ENCODE measurements at regions not wholly inside any gene's neighbourhood (a gene's known extent, or its start where the extent isn't known, plus 50 kb on each side); places are given as distances from the start of the nearest gene placed in this dataset.
"Not testable (repeated sequence)": the region's sequence is repeated elsewhere in the genome, so short reads cannot be mapped to it uniquely, and the experiment has no call there.

DNA sequence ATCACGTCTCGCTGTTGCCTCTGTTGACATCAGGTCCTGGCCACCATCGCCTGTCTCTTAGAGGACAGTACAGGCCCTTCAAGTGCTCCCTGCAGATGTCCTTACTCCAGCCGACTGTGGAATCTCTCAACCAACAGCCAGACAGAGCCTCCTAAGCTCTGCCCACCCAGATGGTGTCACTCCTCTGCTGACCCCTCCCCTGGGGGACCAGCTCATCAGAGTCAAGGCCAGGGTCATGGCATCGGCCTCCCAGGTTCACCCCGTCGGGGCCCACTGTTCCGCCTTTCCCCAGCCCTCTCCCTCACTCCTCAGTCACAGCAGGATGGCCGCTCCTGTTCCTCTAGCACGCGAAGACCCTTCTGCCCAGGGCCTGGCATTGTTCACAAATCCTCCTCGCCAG, 157.3 kb upstream of the TMEM132C start:
- DNase-seq = no peak

DNA sequence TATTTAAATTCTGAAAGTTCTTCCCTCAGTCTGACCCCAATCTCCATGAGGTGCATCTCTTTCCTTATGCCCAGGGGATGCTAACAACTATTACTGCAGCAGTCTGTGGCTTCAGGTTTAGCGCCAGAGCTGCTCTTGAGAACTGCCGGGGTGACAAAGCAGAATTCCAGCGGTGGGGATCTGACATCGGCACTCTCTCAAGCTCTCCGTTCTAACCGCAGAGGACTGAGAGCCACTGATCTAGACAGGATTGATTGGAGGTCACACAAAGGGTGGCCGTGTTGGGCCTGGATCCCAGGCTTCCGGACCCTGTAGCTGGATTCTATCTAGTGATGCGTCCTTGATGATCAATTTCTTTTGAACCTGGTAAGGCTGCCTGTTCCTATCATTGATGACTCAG, 155.6 kb upstream of the TMEM132C start:
- no peak for DNase-seq

DNA sequence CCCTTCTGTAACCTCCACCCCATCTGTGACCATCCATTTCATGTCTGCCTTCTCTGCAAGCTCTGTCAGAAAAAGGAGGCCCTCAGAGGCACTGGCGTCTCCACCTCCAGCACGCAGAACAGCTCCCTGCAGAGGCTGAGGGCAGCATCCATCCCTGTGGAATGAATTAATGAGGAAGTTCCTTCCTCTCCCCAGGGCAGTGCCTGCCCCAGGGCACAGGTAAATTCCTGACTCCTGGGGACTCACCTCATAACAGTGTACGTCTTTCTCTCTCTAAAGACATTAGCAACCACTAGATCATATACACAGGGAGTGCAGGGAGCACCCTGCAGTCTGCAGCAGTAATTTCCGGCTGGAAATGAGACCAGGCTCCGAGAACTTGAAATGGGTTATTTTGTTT, 155.0 kb upstream of the TMEM132C start:
- DNase-seq = no peak

DNA sequence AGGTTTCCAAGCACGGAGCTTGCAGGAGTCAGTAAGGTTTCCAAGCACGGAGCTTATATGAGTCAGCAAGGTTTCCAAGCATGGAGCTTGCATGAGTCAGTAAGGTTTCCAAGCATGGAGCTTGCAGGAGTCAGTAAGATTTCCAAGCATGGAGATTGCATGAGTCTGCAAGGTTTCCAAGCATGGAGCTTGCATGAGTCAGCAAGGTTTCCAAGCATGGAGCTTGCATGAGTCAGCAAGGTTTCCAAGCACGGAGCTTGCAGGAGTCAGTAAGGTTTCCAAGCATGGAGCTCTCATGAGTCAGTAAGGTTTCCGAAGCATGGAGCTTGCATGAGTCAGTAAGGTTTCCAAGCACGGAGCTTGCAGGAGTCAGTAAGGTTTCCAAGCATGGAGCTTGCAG, 153.7 kb upstream of the TMEM132C start:
- DNase-seq = not testable (repeated sequence)

DNA sequence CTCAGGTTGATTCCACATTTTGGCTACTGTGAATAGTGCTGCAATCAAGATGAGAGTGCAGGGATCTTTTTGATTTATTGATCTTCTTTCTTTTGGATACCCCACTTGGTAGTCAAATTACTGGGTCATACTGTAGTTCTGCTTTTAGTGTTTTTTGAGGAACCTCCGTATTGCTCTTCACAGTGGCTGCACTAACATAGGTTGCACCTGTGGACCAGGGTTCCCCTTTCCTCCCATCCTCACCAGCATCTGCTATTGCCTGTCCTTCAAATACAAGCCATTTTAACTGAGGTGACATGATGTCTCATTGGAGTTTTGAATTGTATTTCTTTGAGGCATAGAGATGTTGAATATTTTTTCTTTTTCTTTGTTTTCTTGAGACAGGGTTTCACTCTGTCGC, 152.5 kb upstream of the TMEM132C start:
- no peak for DNase-seq

DNA sequence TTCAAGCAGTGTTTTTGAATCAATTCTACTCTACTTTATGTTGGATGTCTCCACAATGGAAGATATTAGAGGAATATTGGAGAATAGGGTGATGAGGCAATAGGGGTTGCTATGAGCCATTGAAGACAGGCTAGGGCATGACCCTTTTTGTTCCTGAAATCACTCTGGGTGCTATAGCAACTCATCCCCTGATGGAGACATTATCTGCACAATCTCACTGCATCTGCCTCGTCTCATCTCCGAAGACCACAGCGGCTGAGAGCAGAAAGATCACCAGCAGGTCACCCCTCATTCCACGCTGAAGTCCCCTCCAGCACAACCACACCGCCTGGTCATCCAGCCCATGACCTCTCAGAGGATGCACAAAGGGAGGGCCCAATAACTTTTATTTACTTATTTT, 150.4 kb upstream of the TMEM132C start:
- DNase-seq = no peak

DNA sequence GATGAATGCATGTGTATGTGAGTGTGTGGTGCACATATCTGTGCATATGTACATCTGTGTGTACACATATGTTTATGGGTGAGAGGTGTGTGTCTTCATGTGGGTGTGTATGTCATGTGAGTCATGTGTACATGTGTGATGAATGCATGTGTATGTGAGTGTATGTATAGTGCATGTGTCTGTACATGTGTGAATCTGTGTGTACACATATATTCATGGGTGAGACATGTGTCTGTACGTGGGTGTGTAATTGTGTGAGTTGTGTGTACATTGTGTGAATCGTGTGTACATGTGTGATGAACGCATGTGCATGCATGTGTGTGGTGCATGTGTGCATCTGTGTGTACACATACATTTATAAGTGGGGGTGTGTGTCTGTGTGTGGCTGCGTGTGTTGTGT, 146.9 kb upstream of the TMEM132C start:
- DNase-seq = no peak

DNA sequence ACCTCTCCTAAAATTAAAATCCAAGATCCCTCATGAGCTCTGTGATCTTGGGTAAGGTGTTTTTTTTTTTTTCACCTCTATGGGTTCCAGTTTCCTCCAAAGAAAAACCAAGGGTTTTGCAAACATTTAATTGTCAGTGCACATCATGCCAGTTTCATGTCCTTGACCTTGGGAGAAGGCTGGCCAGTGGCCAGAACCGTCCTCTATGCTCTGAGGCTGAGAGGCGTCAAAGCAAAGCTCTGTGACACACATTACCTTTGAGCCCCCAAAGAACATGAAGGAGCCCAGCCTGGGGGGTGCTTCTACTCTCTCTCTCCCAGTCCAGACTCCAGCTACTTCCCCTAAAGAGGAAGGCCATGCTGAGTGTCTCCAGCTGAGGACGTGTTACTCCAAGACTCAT, 145.5 kb upstream of the TMEM132C start:
- DNase-seq = no peak

DNA sequence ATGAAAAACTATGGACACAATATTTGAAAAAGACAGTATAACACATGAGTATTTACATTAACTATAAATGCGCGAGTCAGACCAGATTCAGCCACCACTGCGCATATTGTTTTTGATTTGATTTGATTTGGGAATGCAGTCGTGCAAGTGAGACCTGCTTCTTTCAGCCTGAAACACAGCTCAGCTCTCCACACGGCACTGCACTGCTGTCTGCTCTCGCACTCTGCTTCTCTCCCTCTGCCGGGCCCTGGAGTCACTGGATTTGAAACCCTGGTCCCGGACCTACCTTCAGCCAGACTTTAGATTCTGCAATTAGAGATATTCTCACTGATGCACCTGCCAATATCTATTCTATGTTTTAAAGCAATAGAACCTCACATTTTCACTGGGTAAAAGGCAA, 143.9 kb upstream of the TMEM132C start:
- no peak for DNase-seq

DNA sequence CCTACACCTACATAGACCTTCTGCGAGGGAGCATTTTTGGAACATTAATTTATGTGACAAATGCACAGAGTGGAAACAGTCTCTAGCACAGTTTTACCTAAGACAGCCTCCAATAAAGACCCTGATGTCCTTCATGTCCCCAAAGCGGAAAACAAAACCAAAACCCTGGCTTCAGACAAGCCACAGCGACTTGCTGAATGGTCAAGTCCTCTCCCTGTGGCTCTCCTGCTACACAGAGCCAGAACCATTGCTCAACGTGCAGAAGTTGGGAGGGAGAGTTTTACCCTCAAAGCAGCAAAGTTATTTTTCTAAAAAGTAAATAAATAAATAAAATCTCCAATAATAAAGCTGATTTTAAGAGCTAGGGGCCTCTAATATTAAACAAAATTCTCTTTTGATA, 135.0 kb upstream of the TMEM132C start:
- no peak for DNase-seq

DNA sequence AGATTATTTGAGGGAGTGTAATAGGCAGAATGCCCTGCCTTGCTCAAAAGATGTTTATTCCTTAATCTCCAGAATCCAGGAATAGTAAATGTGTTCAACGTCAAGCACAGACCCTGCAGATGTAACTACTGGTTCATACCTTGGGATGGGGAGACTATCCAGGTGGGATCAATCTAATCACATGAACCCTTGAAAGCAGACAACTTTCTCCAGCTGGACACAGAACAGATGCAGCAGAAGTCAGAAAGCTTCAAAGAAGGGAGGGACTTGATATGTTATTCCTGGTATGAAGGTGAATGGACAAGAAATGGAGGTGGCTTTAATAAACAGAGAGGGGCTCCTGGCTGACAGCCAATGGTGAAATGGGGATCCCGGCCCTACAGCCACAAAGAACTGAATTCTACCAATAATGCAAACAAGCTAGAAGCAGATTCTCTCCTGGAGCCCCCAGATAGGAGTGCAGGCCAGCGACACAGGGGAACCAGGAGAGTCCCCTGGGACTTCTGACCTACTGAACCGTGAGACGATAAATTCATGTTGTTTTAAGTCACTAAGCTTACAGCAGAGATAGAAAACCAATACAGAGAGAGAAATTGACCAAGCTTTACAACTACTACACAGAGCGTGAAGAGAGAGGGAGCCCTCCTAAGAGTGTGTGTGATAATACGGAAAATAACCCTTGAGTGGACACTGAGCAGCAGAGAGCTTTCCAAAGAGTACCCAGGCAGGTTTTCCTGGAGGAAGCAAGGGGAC, 133.5 kb upstream of the TMEM132C start:
- DNase-seq = no peak

DNA sequence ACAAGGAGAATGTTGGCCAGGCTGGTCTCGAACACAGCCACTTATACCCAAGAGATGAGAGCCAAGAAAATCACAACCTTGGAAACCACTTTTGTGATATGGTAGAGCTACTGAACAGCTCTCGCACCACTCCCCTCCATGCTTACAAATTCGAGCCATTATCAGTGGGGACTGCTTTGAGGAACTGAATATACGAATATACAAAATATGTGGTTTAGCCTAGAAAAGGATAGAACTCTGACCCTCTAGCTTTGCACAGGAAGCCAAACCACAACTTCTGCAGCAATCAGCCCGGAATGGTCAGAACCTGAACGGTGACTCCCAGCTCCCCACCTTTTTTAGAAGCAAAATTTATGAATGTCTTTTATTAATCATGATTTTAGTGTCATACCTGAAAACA, 129.8 kb upstream of the TMEM132C start:
- no peak for DNase-seq

DNA sequence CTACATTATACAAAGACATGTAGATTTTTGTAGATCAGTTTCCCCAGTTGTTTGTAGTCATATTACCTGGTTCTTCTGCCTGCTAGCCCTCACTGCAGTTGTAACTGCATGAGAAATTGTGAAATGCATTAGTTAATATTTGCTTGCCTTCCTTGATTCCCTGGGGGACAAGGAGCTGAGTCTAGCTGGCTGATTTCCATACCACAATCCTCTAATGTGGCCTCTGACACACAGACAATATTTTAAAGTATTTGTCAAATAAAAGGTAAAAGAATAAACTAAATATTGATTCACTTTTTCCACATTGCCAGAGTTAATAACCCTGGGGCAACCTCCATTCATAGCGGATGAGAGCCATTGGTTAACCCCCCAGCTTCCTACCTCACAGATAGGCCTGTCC, 128.8 kb upstream of the TMEM132C start:
- DNase-seq = no peak

DNA sequence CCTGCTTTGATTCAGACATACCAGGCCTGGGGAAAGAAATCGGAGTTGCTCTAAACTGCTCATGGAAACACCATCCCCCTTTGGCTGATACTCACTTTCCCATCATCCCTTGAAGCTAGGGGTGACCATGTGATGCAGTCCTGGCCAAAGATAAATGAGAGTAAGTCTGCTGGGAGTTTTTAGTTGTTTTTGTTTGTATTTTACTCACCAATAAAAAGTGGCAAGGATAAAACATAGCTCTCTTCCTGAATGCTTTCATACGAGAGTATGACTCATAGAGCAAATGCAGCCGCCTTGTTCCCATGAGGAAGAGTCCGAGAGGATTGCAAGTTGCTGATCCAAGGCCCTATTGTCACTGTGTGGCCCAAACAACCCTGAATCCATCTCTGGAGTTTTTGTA, 126.4 kb upstream of the TMEM132C start:
- DNase-seq = no peak

DNA sequence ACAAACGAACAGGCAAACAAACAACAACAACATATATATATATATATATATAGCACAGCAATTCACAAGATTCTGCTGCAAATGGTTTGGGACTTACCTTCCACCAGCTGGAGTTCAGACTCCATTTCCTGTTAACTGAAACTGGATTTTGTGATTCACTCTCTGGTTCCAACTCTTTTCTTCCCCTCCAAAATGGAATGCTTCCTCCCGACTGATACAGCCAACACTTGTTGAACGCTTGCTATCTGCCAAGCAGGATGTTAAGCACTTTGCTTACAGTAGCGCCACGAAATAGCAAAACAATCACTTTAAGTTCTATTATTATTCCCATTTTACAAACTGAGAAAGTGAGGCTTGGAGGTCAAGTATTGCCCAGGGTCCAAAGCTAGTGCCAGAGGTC, 116.0 kb upstream of the TMEM132C start:
- DNase-seq = no peak

DNA sequence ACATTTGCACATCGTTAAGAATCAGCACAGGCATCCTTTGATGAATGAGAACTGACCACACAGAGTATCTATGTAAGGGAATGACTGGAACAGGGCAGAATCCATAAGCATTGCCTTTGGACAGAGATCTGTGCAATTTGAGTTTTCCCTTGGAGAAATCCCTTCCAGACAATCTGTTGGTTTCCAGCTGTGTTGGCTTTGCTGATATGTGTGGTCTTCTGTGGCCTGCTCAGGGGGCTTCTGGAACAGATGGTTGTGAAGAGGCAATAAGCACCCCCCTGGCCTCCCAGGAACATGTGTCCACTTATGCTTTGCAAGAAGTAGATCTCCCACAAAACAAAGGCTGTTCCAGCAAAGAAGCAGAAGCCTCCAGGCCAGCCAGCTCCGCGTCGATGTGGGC, 111.4 kb upstream of the TMEM132C start:
- no peak for DNase-seq

DNA sequence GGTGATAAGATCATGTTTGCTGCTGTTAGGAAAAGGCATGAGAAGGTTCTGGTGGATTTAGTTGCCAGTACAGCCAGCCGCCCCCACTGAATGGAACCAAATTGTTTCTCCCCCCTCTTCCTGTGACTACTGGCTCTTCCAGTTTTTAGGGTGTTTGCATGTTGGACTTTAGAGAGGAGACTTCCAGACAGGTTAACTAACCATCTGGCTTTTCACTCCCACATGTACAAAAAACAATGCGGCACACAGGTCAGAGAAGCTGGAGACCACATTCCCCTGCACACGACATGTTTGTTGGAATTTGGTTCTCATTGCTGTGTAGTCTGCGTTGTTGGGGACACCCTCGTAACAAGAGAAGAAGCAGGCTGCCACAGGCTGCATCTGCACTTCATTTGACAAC, 103.9 kb upstream of the TMEM132C start:
- DNase-seq = no peak

DNA sequence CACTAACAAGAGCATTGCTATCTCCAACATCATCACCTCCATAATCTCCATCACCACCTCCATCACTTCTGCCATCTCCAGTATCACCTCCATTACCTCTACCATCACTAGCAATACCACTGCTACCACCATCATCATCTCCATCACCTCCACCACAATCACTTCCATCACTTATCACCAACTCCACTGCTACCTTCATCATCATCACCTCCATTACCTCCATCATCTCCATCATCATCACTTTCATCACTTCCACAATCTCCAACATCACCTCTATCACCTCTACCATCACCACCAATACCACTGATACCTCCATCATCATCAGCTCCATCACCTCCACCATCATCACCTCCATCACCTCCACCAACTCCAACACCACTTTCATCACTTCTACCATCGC, 102.4 kb upstream of the TMEM132C start:
- no peak for DNase-seq

DNA sequence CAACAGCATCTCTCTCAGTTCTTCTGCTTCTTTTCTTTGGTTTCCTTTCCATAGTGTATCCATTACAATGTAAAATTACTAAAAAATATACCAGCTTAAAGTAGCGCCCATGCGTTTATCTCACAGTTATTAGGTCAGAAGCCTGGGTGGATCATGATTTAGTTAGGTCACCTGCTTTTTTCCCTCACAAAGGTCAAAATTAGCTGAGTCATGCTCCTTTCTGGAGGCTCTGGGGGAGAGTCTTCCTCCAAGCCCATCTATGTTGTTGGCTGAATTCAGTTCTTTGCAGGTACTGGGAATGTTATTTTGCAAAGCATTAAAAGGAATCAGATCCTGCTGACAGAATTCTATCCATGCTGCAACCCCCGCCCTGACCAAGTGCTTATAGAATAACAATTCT, 101.6 kb upstream of the TMEM132C start:
- DNase-seq = no peak

DNA sequence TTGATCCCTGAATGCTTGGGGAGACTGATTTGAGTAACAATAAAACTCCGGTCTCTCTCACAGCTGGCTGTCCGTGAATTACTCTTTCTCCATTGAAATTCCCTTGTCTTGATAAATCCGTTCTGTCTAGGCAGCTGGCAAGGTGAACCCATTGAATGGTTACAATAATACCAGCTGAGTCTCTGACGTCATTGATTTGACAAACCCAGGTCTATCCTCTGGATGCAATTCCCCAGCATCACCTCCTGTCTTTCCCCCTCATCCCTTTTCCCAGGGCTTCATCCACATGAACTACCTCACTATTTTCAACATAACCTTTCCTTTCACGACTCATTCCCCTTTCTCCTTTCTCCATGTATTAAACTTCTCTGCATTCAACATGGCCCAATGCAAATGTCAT, 98.7 kb upstream of the TMEM132C start:
- no peak for DNase-seq

DNA sequence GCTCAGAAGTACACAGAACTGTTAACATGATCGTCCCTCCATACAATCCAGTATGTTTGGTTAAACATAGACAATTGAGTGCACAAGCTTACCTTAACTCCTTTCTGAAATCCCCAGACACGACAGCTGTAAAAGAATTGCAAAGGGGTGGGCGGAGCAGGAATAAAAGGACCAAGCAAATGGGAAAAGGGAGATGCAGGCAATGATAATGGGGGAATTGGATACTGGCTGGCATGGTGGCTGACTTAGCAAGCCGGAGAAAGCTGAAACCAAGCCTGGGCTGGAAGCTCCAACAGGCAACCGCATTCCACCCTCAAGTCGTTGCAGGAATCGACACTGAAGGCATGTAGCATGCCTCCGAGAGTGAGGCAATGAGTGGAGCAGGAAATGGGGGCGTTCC, 96.8 kb upstream of the TMEM132C start:
- DNase-seq = no peak

DNA sequence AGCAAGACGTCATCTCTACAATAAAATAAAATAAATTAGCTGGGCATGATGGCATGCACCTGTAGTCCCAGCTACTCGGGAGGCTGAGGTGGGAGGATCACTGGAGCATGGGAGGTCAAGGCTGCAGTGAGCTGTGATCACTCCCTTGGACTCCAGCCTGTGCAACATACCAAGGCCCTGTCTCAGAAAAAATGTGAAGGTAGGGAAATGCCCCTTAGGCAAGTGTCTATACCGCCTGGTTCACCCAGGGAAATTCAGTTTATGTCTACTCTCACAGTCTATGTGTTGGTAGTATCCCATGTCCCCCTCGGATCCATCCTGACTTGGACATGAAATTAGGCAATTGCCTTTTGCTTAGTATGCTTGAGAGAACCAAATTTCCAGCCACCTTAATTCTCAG, 88.4 kb upstream of the TMEM132C start:
- no peak for DNase-seq

DNA sequence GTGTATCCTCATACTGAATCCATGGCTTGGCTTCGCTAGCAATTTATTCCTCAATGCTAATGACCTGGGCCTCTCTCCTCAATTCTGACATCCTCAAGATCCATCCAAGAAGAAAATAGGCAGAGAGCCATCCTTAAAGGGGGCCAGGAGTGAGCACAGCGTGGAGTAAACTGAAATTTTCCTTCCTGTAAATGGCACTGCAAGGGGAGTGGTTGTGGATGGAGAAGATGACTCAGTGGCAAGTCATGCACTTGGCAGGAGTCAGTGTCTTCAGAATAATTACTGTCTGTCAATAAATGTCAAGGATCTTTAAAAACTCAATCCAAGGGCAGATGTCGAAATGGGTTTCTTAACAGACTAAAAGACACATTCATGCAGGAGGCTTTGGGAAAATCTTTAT, 88.0 kb upstream of the TMEM132C start:
- DNase-seq = no peak

DNA sequence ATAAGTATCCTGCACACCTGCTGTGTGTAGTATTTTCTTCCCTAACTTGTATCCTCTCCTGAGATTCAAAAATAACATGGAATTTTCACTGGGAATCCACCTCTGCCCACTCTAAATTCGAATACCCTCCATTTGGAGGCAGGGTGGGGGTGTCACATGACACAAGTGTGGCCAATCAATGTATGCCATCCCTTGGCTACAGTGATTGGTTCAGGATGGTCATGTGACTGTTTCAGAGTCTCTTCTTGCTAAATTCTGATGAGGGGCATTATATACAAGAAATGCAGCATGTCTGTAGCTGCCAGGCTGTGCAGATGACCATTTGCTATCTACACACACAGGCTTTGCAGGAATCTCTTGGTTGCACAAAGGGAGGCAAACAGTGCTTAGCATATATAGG, 86.8 kb upstream of the TMEM132C start:
- no peak for DNase-seq

DNA sequence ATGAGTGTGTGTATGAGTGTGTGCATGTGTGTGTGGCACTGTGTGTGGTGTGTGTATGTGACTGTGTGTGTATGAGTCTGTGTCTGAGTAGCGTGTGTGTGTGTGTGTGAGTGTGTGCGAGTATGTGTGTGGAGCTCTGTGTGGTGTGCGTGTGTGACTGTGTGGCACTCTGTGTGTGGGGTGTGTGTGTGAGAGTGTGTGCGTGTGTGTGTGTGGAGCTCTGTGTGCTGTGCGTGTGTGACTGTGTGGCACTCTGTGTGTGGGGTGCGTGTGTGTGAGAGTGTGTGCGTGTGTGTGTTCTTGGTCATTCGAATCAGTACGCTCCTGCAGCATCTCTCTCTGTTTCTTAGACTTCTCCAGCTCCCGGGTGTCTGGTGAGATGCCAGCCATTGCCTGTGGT, 76.9 kb upstream of the TMEM132C start:
- DNase-seq = no peak

DNA sequence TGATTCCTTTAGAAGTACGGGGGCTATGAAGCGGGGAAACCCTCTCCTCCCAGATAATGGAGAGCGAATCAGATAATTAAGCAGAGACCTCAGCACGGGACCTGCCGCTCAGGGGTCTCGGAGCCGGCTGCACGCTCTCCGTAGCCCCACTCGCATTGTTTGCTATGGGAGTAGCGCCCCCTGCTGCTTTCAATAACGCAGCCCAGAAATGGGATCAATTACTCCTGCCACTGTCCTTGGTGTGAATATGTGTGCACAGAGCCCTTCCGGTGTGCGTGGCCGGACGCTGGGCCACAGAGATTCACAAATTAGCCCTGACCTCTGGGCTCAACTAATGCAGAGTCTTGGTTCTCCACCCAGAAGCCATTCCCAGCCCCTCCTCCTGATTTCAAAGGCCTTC, 76.4 kb upstream of the TMEM132C start:
- no peak for DNase-seq

All from NCI-H1048 (cell line).